ENCODE measurements at regions not wholly inside any gene's neighbourhood (a gene's known extent, or its start where the extent isn't known, plus 50 kb on each side); places are given as distances from the start of the nearest gene placed in this dataset.
"Not testable (repeated sequence)": the region's sequence is repeated elsewhere in the genome, so short reads cannot be mapped to it uniquely, and the experiment has no call there.

DNA sequence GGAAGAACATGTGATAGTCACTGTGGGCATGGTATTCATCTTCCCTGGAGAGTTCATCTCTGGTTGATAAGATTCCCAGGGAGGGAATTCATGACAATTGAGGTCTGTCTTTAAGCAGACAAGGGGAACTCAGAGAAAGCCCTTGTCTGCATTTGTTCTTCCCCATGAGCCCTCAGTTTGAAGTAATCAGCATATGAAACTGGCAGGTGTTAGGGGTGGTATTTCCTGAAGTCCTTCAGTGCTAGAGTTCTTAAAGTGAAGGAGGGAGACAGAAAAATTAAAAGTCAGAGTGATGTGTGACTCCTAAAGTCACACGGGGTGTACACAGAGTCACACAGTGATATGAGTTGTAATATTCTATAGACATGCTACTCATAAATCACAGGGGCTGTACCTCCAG, 60.6 kb upstream of the SYK start:
- H3K9me3 Mint-ChIP-seq: peaks cover 5% of the 10 kb centered on the region
- ATAC-seq: no peak
- peak in 1 of 2 donors; percentile 26 for DNase-seq (ENCODE audit: low spot score in 2 of 2)
- no peaks in the 10 kb centered on the region for H3K4me1 Mint-ChIP-seq
- H3K36me3 Mint-ChIP-seq: no peaks in the 10 kb centered on the region
- no peak overlapping the region for H3K4me3 Mint-ChIP-seq
- no peak overlapping the region for H3K27ac Mint-ChIP-seq

DNA sequence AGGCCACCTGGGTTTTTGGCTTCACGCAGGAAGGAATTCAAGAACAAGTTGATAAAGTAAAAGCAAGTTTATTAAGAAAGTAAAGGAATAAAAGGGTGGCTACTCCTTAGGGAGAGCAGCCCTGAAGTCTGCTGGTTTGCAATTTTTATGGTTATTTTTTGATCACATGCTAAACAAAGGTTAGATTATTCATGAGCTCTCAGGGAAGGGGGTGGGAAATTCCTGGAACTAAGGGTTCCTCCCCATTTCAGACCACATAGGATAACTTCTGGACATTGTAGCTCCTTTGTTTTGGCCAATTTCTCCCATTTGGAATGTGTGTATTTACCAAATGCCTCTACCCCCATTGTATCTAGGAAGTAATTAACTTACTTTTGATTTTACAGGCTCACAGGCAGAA, 63.9 kb upstream of the SYK start:
- Mint-ChIP-seq H3K9me3 (peaks cover 5% of the 10 kb centered on the region), H3K4me1 (no peaks in the 10 kb centered on the region), H3K4me3 (no peak overlapping the region), H3K27ac (no peak overlapping the region), H3K36me3 (no peaks in the 10 kb centered on the region)
- ATAC-seq (no peak), DNase-seq (ENCODE audit: low spot score in 2 of 2) (no peak)

DNA sequence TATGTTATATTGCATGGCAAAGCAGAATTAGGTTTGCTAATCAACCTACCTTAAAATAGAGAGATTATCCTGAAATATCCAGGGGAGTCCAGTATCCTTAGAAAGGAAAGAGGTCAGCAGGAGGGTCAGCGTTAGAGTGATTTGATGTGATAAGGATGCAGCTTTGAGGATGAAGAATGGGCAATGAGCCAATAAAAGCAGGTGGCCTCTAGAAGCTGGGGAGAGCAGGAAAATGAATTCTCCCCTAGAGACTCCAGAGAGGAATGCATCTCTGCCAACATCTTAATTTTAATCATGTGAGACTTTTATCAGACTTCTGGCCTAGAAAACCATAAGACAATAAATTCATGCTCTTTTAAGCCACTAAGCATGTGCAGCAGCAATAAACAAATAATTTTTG, 65.7 kb upstream of the SYK start:
- no peaks in the 10 kb centered on the region for H3K4me1 Mint-ChIP-seq
- DNase-seq (ENCODE audit: low spot score in 2 of 2) (no peak), ATAC-seq (no peak)
- H3K4me3 Mint-ChIP-seq: no peak overlapping the region
- peaks cover 5% of the 10 kb centered on the region for H3K9me3 Mint-ChIP-seq
- H3K27ac Mint-ChIP-seq: no peak overlapping the region
- H3K36me3 Mint-ChIP-seq: no peaks in the 10 kb centered on the region

DNA sequence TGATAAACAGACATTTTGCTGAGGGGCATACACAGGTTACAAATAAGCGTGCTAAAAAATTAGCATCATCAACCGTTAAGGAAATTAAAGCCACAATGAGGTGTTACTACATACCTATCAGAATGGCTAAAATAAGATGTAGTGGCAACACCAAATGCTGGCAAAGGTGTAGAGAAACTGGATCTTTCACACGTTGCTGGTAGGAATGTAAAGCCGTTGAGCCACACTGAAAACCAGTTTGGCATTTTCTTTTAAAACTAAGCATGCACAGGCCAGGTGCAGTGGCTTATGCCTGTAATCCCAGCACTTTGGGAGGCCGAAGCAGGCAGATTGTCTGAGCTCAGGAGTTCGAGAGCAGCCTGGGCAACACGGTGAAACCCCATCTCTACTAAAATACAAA, 67.0 kb upstream of the SYK start:
- H3K27ac Mint-ChIP-seq: no peak overlapping the region
- H3K4me1 Mint-ChIP-seq: no peaks in the 10 kb centered on the region
- H3K4me3 Mint-ChIP-seq: no peak overlapping the region
- DNase-seq (ENCODE audit: low spot score in 2 of 2) (peak in 1 of 2 donors; percentile 23), ATAC-seq (no peak)
- H3K36me3 Mint-ChIP-seq: no peaks in the 10 kb centered on the region
- peaks cover 3% of the 10 kb centered on the region for H3K9me3 Mint-ChIP-seq

DNA sequence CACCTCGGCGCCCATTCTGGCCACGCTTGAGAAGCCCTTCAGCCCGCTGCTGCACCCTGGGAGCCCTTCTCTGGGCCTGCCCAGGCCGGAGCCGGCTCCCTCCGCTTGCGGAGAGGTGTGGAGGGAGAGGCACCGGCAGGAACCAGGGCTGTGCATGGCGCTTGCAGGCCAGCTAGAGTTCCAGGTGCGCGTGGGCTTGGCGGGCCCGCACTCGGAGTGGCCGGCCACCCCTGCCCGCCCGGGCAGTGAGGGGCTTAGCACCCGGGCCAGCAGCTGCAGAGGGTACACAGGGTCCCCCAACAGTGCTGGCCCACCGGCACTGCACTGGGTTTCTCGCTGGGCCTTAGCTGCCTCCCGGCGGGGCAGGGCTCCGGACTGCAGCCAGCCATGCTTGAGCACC, 72.3 kb upstream of the SYK start:
- Mint-ChIP-seq H3K9me3 (no peaks in the 10 kb centered on the region), H3K4me3 (no peak overlapping the region), H3K36me3 (no peaks in the 10 kb centered on the region), H3K27ac (no peak overlapping the region), H3K4me1 (no peaks in the 10 kb centered on the region)
- ATAC-seq (no peak), DNase-seq (ENCODE audit: low spot score in 2 of 2) (no peak)

DNA sequence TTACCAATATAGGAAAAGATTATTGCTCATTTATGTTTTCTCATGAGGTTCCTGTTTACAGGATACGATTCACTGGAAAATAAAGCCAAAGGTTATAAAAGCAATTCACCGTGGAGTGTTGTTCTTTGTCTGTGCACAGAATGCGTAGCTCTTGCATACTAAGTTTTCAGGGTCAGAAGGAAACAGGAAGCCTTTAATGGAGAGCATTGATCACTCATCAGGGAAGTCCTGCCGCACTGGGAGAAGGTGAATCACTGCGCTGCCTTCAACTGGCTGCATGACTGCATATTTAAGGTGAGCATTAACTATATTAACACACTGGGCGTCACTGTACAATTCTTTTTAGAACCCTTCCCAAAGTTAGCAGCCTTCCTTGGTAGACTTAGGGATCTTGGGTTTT, 74.1 kb upstream of the SYK start:
- H3K27ac Mint-ChIP-seq: no peak overlapping the region
- H3K9me3 Mint-ChIP-seq: no peaks in the 10 kb centered on the region
- no peak overlapping the region for H3K4me3 Mint-ChIP-seq
- H3K36me3 Mint-ChIP-seq: no peaks in the 10 kb centered on the region
- no peaks in the 10 kb centered on the region for H3K4me1 Mint-ChIP-seq
- ATAC-seq (no peak), DNase-seq (ENCODE audit: low spot score in 2 of 2) (no peak)

DNA sequence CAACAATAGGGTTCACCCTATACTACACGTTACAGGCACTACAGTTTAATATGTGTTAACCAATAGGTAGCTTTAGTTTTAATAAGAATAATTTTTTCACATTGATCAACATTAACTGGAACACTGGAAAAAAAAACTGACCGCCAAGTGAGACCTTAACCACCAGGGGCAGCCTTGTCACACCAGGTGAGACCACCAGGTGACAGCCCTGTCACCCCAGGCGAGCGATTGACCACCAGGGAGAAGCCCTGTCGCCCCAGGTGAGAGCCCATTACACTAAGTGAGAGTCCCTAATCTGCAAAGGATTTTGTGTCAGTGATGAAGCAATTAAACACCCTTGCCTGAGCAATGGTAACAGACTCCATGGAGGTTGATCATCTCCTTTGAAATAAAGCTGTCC, 75.4 kb upstream of the SYK start:
- Mint-ChIP-seq H3K4me3 (no peak overlapping the region), H3K36me3 (no peaks in the 10 kb centered on the region), H3K9me3 (no peaks in the 10 kb centered on the region), H3K27ac (no peak overlapping the region), H3K4me1 (no peaks in the 10 kb centered on the region)
- ATAC-seq (no peak), DNase-seq (ENCODE audit: low spot score in 2 of 2) (no peak)

DNA sequence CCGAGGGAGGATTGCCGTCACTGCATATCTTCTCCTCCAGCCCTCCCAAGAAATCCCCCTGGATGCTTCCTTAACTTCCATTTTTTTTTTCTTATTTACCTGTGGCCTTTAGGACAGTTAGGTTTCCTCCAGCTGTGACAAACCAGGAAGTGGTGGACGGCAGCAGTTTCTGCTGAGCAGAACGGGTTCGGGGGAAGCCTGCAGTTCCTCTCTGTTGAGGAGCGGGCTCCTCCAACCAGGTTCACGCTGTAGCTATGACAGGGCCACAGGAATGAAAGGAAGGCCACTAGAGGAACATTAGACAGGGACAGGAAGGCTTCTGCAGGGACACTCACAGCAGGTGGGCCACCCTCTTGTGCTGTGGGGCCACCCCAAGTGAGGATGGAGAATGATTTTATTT, 76.7 kb upstream of the SYK start:
- Mint-ChIP-seq H3K4me1 (no peaks in the 10 kb centered on the region), H3K4me3 (no peak overlapping the region), H3K36me3 (no peaks in the 10 kb centered on the region), H3K27ac (no peak overlapping the region), H3K9me3 (no peaks in the 10 kb centered on the region)
- DNase-seq (ENCODE audit: low spot score in 2 of 2) (no peak), ATAC-seq (no peak)

DNA sequence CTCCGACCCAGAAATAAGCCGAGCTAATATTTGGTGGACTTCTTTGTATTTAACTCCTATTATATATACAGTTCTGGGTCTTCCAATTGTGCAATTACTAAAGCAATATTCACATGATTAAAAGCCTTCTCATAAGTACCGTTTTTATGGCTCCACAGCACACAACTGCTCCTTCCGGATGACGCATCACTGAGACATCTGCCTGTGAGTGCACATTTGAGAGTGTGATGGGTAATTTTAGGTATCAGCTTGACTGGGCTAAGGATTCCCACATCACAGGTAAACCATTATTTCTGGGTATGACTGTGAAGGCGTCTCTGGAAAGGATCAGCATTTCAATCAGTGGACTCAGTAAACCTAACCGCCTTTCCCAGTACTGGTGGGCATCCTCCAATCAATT, 77.5 kb upstream of the SYK start:
- ATAC-seq: peak; percentile 53
- H3K9me3 Mint-ChIP-seq: no peaks in the 10 kb centered on the region
- no peak for DNase-seq (ENCODE audit: low spot score in 2 of 2)
- no peaks in the 10 kb centered on the region for H3K36me3 Mint-ChIP-seq
- no peaks in the 10 kb centered on the region for H3K4me1 Mint-ChIP-seq
- H3K4me3 Mint-ChIP-seq: no peak overlapping the region
- H3K27ac Mint-ChIP-seq: no peak overlapping the region

DNA sequence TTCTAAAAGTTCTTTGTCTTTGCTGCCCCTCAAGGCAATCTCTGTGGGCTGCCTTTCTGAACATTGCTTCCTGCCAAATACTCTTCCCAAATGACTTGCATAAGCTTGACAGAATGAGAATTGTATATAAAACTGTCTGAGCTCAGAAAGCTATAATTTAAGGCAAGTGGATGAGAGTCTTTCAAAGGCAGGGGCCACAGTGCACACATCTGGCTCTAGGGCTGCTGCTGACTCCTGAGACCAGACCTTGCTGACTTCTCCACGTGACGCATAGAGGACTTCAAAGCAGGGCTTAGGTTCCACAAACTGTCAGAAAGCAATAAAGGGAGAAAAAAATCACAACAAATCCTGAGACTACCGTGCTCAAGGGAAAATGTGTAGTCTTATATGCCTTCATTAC, 79.4 kb upstream of the DIRAS2 start:
- ATAC-seq (no peak), DNase-seq (ENCODE audit: low spot score in 2 of 2) (no peak)
- H3K4me1 Mint-ChIP-seq: no peaks in the 10 kb centered on the region
- H3K36me3 Mint-ChIP-seq: no peaks in the 10 kb centered on the region
- H3K27ac Mint-ChIP-seq: no peak overlapping the region
- H3K4me3 Mint-ChIP-seq: no peak overlapping the region
- no peaks in the 10 kb centered on the region for H3K9me3 Mint-ChIP-seq

DNA sequence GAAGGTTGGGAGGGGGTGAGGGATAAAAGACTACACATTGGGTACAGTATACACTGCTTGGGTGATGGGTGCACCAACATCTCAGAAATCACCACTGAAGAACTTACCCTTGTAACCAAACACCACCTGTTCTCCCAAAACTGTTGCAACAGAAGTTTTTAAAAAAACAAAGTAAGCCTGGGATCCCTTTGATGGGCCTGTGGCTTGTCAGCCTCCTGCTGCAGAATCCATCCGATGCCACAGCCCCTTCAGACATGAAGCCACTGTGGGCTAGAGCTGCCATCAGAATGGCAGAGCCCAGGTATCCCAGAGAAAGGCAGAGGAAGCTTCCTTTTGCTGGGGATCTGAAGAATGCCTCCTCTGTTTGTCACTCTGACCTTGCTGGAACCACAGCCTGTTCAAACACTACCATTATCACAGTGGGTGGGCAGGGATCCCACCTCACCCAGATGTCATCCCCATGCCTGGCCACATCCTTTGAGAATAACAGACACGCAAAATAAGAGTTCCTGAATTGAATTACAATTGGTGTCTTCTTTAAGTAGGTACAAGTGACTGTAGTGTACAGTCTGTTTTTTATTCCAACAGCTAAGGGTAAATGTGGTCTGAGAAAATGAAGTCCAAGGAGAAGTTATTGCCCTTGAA, 78.1 kb upstream of the DIRAS2 start:
- no peak for ATAC-seq
- Mint-ChIP-seq H3K4me1 (no peaks in the 10 kb centered on the region), H3K27ac (no peak overlapping the region), H3K36me3 (no peaks in the 10 kb centered on the region), H3K9me3 (no peaks in the 10 kb centered on the region), H3K4me3 (no peak overlapping the region)
- no peak for DNase-seq (ENCODE audit: low spot score in 2 of 2)

DNA sequence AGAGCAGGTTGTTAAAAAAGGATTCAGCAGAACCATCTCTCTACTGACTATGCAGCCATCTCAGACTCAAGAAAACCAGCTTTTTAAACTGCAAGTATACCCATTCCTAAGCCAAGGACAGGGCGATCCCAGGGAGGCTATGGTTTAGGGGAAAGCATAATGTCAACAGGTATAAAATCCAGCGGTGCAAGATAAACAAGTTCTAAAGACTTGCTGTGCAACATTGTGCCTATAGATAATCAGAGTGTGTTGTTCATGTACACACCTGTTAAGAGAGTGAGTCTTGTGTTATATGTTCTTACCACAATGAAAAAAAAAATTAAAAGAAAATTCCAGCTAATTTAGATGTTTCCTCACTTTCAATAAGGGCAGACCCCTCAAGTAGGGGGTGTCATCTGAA, 63.6 kb upstream of the DIRAS2 start:
- no peaks in the 10 kb centered on the region for H3K36me3 Mint-ChIP-seq
- ATAC-seq (no peak), DNase-seq (ENCODE audit: low spot score in 2 of 2) (no peak)
- H3K4me3 Mint-ChIP-seq: no peak overlapping the region
- no peaks in the 10 kb centered on the region for H3K4me1 Mint-ChIP-seq
- H3K9me3 Mint-ChIP-seq: no peaks in the 10 kb centered on the region
- H3K27ac Mint-ChIP-seq: no peak overlapping the region

DNA sequence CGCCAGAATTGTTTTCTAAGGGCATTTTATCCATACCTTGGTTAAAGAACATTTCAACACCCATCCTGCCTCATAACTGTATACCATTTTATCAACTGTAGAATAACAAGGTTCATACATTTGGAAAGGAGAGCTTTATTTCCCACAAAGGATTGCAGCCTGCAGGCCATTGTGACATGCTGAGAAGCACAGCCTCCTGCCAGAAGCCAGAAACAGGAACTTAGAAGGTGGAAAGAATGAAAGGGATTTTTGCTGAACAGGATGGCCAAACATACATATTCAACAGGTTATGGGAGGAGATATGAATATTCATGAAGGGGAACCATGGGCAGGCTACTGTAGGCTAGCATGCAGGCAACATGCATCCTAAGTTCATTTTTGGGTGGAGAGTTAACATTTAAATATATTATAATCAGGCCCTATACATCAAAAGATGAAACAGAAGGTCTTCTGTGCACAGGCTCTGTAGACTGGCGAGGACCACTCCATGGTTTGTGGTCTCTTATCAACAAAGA, 59.9 kb upstream of the DIRAS2 start:
- Mint-ChIP-seq H3K4me3 (no peak overlapping the region), H3K27ac (no peak overlapping the region), H3K36me3 (no peaks in the 10 kb centered on the region), H3K9me3 (no peaks in the 10 kb centered on the region), H3K4me1 (no peaks in the 10 kb centered on the region)
- ATAC-seq (no peak), DNase-seq (ENCODE audit: low spot score in 2 of 2) (no peak)

DNA sequence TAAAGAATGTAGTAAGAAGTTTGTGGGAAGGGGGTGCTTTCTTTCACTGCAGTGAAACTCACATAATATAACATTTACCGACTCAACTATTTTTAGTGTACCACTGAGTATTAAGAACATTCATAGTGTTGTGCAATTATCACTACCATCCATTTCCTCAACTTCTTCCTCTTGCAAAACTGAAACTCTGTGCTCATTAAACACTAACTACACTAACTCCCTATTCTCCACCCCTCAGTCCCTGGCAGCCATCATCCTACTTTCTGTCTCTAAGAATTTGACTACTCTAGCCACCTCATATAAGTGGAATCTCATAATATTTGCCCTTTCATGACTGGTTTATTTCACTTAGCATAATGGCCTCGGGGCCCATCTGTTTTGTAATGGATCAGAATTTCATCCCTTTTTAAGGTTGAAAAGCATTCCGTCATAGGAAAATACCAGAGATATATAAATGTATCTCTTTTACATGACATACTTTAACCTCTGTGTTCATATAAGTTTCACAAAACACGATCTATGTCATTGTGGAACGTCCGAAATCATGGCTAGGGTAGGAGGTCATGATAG, 56.3 kb upstream of the DIRAS2 start:
- Mint-ChIP-seq H3K36me3 (no peaks in the 10 kb centered on the region), H3K4me3 (no peak overlapping the region), H3K4me1 (no peaks in the 10 kb centered on the region), H3K9me3 (no peaks in the 10 kb centered on the region), H3K27ac (no peak overlapping the region)
- ATAC-seq (no peak), DNase-seq (ENCODE audit: low spot score in 2 of 2) (no peak)

DNA sequence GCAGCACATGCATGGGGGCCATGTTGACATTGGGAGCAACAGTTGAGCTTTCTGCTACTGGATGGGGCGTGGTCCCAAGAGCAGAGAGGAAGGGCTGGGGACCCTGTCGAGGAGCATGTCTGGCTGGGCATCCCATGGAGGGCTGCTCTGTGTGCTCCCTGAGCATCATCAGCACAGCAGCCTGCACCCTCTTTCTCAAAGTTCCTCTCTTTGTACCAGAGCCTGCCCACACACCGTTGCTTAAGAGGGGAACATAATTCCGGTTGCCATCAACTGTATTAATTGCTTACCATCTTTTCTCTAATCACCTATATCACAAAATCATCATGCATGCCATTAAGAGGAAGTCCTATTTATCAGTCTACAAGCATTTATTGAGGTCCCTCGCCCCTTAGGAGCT, 55.2 kb upstream of the DIRAS2 start:
- DNase-seq (ENCODE audit: low spot score in 2 of 2) (no peak), ATAC-seq (no peak)
- Mint-ChIP-seq H3K4me3 (no peak overlapping the region), H3K36me3 (no peaks in the 10 kb centered on the region), H3K27ac (no peak overlapping the region), H3K4me1 (no peaks in the 10 kb centered on the region), H3K9me3 (no peaks in the 10 kb centered on the region)

DNA sequence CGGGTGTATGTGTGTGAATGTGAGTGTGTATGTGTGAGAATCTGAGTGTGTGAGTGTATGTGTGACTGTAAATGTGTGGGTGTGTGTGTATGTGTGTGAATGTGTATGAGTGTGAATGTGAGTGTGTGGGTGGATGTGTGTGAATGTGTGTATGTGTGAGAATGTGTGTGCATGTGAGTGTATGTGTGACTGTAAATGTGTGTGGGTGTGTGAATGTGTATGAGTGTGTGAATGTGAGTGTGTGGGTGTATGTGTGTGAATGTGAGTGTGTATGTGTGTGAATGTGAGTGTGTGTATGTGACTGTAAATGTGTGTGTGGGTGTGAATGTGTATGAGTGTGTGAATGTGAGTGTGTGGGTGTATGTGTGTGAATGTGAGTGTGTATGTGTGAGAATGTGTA, 51.6 kb upstream of the DIRAS2 start:
- not testable (repeated sequence) for H3K4me3 Mint-ChIP-seq; H3K4me1 Mint-ChIP-seq; ATAC-seq; H3K27ac Mint-ChIP-seq; DNase-seq (ENCODE audit: low spot score in 2 of 2); H3K36me3 Mint-ChIP-seq; H3K9me3 Mint-ChIP-seq
